Tibial nerve (tissue), 4 donors: ENCODE measurements at regions not wholly inside any gene's neighbourhood (a gene's known extent, or its start where the extent isn't known, plus 50 kb on each side); places are given as distances from the start of the nearest gene placed in this dataset.

Experiments
- DNase-seq, 2 donors: peaks; one replicate each; pipeline ENCODE4 v3.0.0-alpha.2; 2019; ENCODE audit warnings: low spot score in 2 of 2
- H3K27ac ChIP-seq, 4 donors: fragments of 200-600 bp; sonication (generic) in 3 of 4; one replicate each; pipeline ENCODE4 v1.5.1; 2017 to 2019; ENCODE audit warnings: mild to moderate bottlenecking in 1 of 4
- H3K27me3 ChIP-seq, 2 donors: fragments of 200-600 bp; sonication (generic) in 1 of 2; one replicate each; pipeline versions ENCODE4 v1.5.1 to v1.6.0; 2017 to 2019
- H3K36me3 ChIP-seq, 3 donors: fragments of 200-600 bp; sonication (generic); one replicate each; pipeline ENCODE4 v1.5.1; 2018 to 2019
- H3K4me1 ChIP-seq, 4 donors: fragments of 200-600 bp; sonication (generic) in 3 of 4; one replicate each; pipeline ENCODE4 v1.5.1; 2017 to 2019
- H3K4me3 ChIP-seq, 4 donors: fragments of 200-600 bp; sonication (generic) in 3 of 4; one replicate each; pipeline ENCODE4 v1.5.1; 2017 to 2019; ENCODE audit warnings: mild to moderate bottlenecking in 1 of 4, moderate library complexity in 1 of 4
- H3K9me3 ChIP-seq, 4 donors: fragments of 200-600 bp; sonication (generic) in 3 of 4; one replicate each; pipeline ENCODE4 v1.5.1; 2017 to 2019
- CTCF ChIP-seq, 5 experiments: fragments of 200-600 bp in 3 of 5; fragments of 450-650 bp in 2 of 5; sonication (generic) in 3 of 5; IDR thresholded peaks; one replicate each; pipeline ENCODE4 v1.5.1; 2016 to 2019; ENCODE audit warnings: antibody characterized with exemption in 5 of 5, mild to moderate bottlenecking in 3 of 5, moderate library complexity in 2 of 5
- EP300 ChIP-seq, 2 donors: sonication (generic); formaldehyde crosslinking; IDR thresholded peaks; one replicate each; pipeline ENCODE4 v1.6.1; 2017; ENCODE audit warnings: antibody characterized with exemption in 2 of 2, mild to moderate bottlenecking in 1 of 2
- POLR2A ChIP-seq, 2 donors: fragments of 450-650 bp; IDR thresholded peaks; one replicate each; pipeline ENCODE4 v1.6.1; 2017; ENCODE audit warnings: antibody characterized with exemption in 2 of 2, mild to moderate bottlenecking in 2 of 2, moderate library complexity in 2 of 2
- whole genome bisulfite sequencing, 2 donors: methylation state at CpG; one replicate each; pipeline ENCODE4 v1.1.5; 2018; 5-methylcytosine and 5-hydroxymethylcytosine counted together

DNA sequence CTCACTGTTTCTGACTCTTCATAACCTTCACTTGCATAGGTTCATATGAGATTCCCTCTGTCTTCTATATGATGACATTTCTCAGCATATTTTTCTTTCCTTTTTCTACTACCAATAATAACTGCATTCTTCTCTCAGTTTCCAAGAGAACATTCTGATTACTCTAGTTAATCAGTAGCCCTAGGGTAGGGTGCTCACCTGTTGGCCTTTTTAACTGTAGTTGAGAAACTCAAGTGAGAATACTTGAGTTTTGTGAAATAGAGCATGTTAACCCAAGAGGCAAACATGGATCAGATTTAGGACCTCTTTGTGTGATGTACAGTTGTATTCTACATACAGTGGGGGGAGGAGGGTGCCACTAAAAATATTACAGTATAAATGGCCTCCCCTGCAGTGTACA lies 308.0 kb downstream of the CMPK2 start:
- no peaks in the 10 kb centered on the region for H3K27me3 ChIP-seq
- no peak overlapping the region for H3K4me3 ChIP-seq
- no peaks in the 10 kb centered on the region for H3K36me3 ChIP-seq
- no peak for TF ChIP-seq CTCF (IDR thresholded peaks at IDR 0.05)
- no peak for TF ChIP-seq POLR2A (IDR thresholded peaks at IDR 0.05)
- no peak for TF ChIP-seq EP300 (IDR thresholded peaks at IDR 0.05)
- H3K4me1 ChIP-seq: no peaks in the 10 kb centered on the region
- DNase-seq: no peak
- H3K9me3 ChIP-seq: no peaks in the 10 kb centered on the region
- no peak overlapping the region for H3K27ac ChIP-seq

DNA sequence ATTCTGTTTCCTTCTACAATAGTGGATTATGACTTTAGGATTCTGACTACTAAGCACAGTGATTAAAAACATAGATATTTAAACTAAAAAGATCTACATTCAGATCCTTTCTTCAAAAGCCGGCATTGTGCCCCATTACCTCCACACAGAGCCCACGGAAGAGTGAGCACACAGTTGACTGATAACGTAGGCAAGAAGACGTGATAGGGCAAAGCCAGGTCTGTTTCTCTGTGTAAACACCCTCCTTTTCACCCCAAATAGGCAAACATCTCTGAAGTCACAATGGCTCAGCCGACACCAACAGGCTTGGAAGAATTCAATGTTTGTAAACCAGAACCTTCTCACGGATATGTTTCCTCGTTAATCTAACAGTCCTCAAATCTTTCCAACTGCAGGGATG lies 302.9 kb downstream of the CMPK2 start:
- Histone ChIP-seq H3K4me3 (no peak overlapping the region), H3K36me3 (no peaks in the 10 kb centered on the region), H3K27ac (no peak overlapping the region), H3K27me3 (no peaks in the 10 kb centered on the region), H3K4me1 (no peaks in the 10 kb centered on the region), H3K9me3 (no peaks in the 10 kb centered on the region)
- no peak for DNase-seq
- TF ChIP-seq CTCF (IDR thresholded peaks at IDR 0.05): no peak
- TF ChIP-seq EP300 (IDR thresholded peaks at IDR 0.05): no peak
- no peak for TF ChIP-seq POLR2A (IDR thresholded peaks at IDR 0.05)
- WGBS, 2 donors: 84 to 87% methylated on average over 7 of the region's 7 CpGs

GRCh38 chr2:6564326-6564725 lies 301.4 kb downstream of the CMPK2 start:
- no peaks in the 10 kb centered on the region for H3K4me1 ChIP-seq
- no peaks in the 10 kb centered on the region for H3K27me3 ChIP-seq
- no peaks in the 10 kb centered on the region for H3K9me3 ChIP-seq
- no peak overlapping the region for H3K27ac ChIP-seq
- H3K4me3 ChIP-seq: no peak overlapping the region
- 56 to 62% methylated on average over 1 of the region's 1 CpG for WGBS, 2 donors
- no peaks in the 10 kb centered on the region for H3K36me3 ChIP-seq
- no peak for TF ChIP-seq POLR2A (IDR thresholded peaks at IDR 0.05)
- TF ChIP-seq EP300 (IDR thresholded peaks at IDR 0.05): no peak
- no peak for TF ChIP-seq CTCF (IDR thresholded peaks at IDR 0.05)
- no peak for DNase-seq

- 68 to 77% methylated on average over 2 of the region's 2 CpGs for WGBS, 2 donors
- Histone ChIP-seq H3K9me3 (no peaks in the 10 kb centered on the region), H3K27me3 (no peaks in the 10 kb centered on the region), H3K4me3 (no peak overlapping the region), H3K27ac (no peak overlapping the region), H3K36me3 (no peaks in the 10 kb centered on the region), H3K4me1 (no peaks in the 10 kb centered on the region)
- DNase-seq: no peak
- TF ChIP-seq EP300 (IDR thresholded peaks at IDR 0.05) (no peak), CTCF (IDR thresholded peaks at IDR 0.05) (no peak), POLR2A (IDR thresholded peaks at IDR 0.05) (no peak)
These were observed 291.6 kb downstream of the CMPK2 start for GRCh38 chr2:6574121-6574520.

DNA sequence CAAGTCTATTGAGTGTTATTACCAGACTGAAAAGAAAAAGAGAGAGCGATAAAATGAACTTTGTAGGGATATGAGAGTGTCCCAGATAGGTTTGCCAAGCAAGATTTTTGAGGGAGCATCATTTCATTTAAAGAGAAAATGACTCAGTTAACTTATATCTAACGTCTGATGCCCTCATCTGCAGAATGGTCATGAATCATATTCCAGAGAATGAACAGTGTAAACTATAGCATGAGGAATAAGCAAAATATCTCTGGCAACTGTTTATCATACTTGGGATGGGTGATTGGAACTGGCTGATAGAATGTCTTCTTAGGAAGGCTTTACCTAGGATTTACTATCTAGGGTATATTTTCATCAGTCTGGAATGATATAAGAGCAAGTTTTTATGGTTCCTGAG lies 289.4 kb downstream of the CMPK2 start:
- no peak overlapping the region for H3K4me3 ChIP-seq
- no peaks in the 10 kb centered on the region for H3K9me3 ChIP-seq
- no peaks in the 10 kb centered on the region for H3K36me3 ChIP-seq
- WGBS, 2 donors: 67 to 78% methylated on average over 2 of the region's 2 CpGs
- H3K4me1 ChIP-seq: no peaks in the 10 kb centered on the region
- H3K27me3 ChIP-seq: no peaks in the 10 kb centered on the region
- no peak overlapping the region for H3K27ac ChIP-seq
- DNase-seq: no peak
- no peak for TF ChIP-seq EP300 (IDR thresholded peaks at IDR 0.05)
- TF ChIP-seq CTCF (IDR thresholded peaks at IDR 0.05): no peak
- no peak for TF ChIP-seq POLR2A (IDR thresholded peaks at IDR 0.05)
